ENCODE measurements at regions not wholly inside any gene's neighbourhood (a gene's known extent, or its start where the extent isn't known, plus 50 kb on each side); places are given as distances from the start of the nearest gene placed in this dataset.
"Not testable (repeated sequence)": the region's sequence is repeated elsewhere in the genome, so short reads cannot be mapped to it uniquely, and the experiment has no call there.

DNA sequence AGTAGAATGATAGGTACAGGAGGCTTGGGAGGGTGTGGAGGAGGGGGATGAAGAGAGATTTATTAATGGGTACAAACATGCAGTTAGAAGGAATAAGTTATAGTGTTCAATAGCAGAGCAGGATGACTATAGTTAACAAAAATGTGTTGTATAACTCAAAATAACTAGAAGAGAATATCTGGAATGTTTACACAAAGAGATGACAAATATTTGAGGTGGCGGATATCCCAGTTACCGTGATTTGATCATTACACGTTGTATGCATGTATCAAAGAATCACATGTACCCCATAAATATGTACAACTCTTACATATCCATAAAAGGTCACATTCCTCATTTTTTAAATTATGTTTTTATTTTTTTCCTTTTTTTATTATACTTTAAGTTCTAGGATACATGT, 456.6 kb downstream of the MAGEB5 start:
- no peak for DNase-seq
- ATAC-seq, result no peak
- intact Hi-C loops (cut with micrococcal nuclease), result no loop called here

DNA sequence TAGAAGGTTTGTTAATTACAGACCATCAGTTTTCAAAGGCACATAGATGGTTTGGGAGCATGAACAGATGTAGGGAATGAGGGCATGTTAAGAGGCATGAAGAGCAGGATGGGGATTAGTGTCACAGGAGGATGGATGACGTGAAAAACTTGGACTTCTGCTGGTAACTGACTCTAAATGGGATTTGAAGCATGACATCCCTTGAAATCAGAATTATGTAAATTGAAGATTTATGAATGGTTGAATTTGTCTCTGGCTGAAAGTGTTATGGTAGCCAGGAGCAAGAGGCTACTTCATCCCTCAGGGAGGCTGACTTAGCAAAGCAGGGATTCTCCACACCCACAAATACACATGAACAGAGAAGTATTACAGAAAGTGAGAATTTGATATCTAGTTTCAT, 454.6 kb downstream of the MAGEB5 start:
- no peak for ATAC-seq
- intact Hi-C loops (cut with micrococcal nuclease), result no loop called here
- no peak for DNase-seq

DNA sequence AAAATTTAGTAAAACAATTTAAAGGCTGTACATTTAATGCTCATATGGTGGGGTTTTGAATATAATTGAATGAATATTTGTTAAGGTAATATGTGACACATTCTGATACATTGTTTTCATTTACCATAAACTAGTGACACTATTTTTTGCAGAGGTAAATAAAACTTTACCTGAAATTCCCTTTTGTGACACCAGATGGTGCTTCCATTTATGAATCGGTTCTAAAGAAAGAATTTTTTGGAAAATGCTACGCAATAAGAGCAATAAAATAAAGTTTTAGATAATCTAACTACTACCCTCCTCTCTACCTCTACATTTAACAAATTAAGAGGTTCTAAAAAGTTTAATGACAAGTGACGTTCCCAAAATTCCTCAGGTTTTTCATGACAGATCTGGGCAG, 448.9 kb downstream of the MAGEB5 start:
- intact Hi-C loops (cut with micrococcal nuclease), result no loop called here
- ATAC-seq (no peak), DNase-seq (no peak)

DNA sequence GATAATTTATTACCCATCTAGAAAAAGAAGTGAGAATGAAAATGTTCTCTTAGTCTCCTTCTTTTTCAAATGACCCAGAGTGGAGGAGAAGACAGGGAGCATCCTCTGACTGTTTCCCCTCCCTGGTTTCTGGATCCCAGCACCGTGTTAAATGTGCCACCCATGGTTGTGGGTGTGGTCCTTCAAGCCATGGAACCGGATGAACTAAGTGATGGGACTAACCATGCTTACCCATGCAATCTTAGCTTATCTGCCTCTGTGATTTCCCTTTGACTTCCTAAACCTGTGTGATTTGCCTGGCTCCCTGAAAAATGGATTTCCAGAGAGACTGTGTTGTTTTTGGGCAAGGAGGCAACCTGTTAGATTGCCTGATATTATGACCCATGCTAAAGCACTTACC, 437.1 kb downstream of the MAGEB5 start:
- intact Hi-C loops (cut with micrococcal nuclease), result no loop called here
- ATAC-seq (no peak), DNase-seq (no peak)

DNA sequence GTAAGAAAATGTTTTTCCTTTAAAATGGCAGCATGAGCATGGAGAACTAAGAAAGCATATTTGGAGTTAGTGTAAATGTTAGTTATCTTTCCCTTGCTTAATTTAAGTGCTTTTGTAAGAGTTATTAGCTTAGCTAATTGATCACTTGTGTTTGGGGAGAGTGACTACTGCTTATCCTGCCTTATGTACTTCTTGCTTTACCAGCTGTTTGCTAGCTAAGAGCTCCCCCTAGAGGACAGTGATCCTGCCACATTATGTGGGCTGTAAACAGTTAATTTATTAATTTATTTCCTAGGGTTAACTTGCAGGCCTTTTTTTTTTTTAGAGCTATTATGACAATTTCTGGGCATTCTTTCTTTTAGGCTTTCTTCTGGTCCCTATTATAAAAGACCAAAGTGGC, 435.8 kb downstream of the MAGEB5 start:
- intact Hi-C loops (cut with micrococcal nuclease), result no loop called here
- ATAC-seq, result no peak
- DNase-seq, result no peak

DNA sequence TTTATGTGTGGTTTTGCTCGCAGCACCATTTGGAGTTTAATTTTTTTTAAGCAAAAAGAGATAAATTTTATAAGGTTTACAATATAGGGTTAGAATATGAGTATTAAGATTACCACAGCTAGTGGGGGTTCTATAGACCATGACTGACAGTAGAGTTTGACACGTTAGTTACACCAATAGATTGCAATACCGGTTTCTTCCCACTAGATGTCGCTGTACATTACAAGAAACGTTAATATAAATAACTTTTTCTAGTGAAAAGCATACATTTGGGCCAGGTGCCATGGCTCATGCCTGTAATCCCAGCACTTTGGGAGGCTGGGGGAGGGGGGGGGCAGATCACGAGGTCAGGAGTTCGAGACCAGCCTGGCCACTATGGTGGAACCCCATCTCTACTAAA, 433.6 kb downstream of the MAGEB5 start:
- intact Hi-C loops (cut with micrococcal nuclease), result no loop called here
- ATAC-seq, result no peak
- no peak for DNase-seq

DNA sequence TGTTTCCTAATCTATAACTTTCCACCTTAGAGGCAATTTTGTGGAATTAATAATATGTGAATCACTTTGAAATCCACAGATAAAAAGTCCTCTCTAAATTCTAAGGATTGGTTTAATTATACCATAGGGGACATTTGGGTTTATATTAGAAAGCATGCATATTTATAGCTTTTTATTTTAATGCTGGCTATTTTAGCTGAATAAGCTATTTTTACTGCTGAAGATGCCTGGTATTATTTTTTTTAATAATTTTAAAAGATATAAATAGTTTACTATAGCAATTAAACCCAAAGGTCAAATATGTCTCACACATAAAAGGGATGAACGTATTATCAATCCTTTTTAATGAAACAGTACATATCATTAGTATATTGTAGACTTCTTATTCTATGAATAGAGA, 415.4 kb downstream of the MAGEB5 start:
- ATAC-seq (no peak), DNase-seq (no peak)
- intact Hi-C loops (cut with micrococcal nuclease), result no loop called here

DNA sequence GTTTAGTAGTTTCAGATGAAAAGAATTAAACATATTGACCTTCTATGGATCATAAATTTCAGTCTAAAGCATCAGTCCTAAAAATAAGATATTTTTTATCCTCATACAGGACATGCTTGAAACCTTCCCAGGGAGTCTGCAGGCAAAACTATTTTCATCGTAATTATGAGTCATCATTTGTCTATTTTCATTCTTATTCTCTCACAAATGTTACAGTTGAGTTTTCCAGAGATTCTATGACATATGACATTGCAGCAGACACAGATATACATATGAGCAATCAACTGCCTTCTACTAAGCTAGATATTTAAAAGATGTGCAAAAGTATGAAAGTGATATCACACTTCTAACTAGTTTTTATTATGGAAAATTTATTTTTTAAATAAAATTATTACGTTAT, 398.0 kb downstream of the MAGEB5 start:
- ATAC-seq (no peak), DNase-seq (no peak)
- intact Hi-C loops (cut with micrococcal nuclease), result no loop called here

DNA sequence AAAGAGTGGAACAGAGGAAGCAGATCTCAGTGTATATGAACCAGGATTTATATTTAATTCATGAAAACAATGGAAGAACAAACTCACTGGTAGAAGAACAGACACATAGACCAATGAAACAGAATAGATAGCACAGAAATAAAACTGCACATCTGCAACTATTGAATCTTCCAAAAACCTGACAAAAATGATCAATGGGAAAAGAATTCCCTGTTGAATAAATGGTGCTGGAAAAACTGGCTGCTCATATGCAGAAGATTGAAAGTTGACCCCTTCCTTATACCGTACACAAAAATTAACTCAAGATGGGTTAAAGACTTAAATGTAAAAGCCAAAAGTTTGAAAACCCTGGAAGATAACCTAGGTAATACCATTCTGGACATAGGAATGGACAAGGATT, 391.0 kb downstream of the MAGEB5 start:
- no peak for ATAC-seq
- intact Hi-C loops (cut with micrococcal nuclease), result no loop called here

DNA sequence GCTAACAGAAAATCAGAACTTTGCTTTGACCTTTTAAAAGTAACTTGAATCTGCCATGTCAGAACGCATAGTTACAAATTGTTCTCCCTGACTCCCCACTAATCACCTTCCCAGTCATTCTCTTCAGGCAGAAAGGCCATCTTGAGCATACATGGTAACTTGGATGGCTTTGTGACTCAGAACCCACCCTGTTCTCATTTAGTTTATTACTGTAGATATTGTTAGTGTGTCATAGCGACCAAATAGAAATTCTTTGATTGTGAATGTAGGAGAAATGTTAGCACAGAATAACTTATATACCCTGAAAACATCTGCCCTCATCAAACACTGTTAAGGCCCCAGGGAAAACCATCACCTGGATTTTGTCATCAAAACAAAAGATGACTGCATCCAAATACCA, 382.0 kb downstream of the MAGEB5 start:
- intact Hi-C loops (cut with micrococcal nuclease), result no loop called here

More for the DNA sequence above, 391.0 kb downstream of the MAGEB5 start:
- DNase-seq, result no peak

DNA sequence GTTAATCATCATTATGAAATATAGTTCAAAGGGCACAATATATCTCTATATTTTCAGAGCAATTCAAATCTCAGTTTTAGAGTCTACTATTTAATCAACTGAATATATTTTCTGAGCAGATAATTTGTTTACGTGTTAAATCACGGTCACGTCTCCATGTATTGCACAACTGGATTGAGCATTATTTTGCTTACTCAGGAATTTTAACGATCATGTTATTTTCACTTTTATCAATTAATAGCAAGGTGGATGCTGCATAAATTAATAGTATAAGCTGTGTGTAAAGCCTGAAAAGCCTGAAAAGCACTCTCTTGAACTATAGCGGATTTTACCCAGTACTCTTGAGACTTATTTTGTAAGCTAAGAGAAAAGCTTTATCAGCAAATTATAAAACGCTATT, 374.9 kb downstream of the MAGEB5 start:
- intact Hi-C loops (cut with micrococcal nuclease), result no loop called here
- DNase-seq (no peak), ATAC-seq (no peak)

More for the DNA sequence above, 382.0 kb downstream of the MAGEB5 start:
- DNase-seq (no peak), ATAC-seq (no peak)

DNA sequence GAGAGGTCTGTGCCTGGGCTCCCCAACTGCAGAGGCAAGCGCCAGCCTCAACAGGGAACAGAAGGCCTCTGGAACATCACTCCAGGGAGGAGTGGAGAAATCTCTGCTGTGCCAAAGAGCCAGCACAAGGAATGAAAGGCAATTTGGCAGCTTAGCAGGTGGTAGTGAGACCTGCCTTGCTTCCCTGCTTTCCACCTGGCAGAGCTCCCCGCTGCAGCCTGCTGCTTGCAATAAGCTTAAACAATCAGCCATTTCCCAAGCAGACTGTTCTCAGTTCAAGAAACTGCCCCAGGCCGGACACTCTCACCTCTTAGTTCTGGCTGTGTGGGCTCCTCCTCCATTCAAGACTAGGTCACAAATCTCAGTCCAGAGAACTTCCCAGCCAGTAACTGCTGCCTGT, 370.6 kb downstream of the MAGEB5 start:
- intact Hi-C loops (cut with micrococcal nuclease), result no loop called here
- DNase-seq, result no peak

DNA sequence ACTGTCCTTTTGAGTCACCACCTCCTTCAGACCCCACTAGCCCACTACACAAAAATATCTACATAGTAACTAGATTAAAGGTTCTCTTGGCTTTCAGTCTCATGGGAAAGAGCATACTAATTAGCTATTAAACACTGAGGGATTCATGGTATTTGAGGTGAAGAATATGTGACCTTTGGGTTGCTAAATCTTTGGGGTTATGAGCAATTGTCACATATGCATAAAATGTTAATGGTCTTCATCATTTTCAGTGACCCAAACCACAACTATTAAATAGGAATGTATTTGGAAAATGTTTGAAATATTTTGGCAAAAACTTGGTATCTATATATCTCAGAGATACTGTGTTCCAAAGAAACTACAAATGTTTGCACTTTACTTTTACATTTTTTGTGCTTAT, 365.1 kb downstream of the MAGEB5 start:
- ATAC-seq (no peak), DNase-seq (no peak)
- intact Hi-C loops (cut with micrococcal nuclease), result no loop called here

More for the DNA sequence above, 370.6 kb downstream of the MAGEB5 start:
- no peak for ATAC-seq

DNA sequence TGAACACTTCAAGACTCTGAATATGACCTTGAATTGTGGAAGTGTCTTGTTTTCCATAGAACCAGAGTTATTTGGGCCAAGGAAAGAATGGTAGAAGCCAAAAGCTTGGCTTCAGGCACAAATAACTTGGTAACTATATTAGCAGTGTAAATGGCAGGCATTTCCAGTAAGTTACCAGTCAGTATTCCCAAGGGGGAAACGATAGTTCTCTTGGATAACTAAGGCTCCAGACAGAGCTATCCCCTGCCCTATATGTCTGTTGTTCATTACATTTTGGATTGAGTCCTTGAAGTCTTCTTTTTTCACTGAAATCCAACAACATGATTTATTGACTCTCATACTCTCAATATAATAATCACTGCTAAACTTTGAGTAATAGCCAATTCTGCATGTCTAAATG, 364.1 kb downstream of the MAGEB5 start:
- intact Hi-C loops (cut with micrococcal nuclease), result no loop called here
- no peak for ATAC-seq

DNA sequence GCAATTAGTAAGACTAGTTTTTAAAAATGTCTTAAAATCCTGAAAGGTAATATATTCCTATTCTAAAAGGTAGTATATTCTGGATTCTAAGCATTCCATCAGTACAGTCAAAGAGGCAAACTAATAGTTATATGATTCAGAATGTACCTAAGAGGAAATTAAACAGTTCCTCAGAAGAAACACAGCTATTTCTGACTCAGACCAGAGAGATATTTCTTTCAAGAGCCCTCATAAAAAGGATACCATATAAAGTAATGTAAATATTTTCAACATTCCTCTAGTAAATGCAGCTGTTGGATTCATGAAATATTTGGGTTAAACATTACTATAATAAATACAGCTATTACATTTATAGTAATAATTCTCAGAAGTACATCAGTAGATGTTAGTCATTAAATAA, 358.3 kb downstream of the MAGEB5 start:
- ATAC-seq, result no peak
- DNase-seq, result no peak
- intact Hi-C loops (cut with micrococcal nuclease), result no loop called here

More for the DNA sequence above, 364.1 kb downstream of the MAGEB5 start:
- DNase-seq, result no peak

DNA sequence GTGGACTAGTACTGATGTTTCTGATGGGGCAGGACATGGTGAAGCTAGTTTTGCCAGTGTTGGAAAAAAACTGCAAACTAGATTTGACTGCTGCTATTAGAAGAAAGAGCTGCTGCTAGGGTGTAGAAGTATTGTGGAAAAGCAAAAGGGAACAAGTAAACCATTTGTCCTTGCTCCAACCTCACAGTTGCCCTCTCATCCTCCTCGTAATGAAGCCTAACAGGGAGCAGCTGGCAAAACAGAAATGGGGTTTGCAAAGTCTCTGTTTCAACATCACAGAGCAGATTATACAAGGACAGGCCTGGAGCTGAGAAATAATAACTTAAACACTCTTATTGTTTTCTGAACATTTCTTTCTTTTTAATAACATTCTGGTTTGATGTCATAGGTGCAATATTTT, 346.2 kb downstream of the MAGEB5 start:
- DNase-seq (no peak), ATAC-seq (no peak)
- intact Hi-C loops (cut with micrococcal nuclease), result no loop called here

DNA sequence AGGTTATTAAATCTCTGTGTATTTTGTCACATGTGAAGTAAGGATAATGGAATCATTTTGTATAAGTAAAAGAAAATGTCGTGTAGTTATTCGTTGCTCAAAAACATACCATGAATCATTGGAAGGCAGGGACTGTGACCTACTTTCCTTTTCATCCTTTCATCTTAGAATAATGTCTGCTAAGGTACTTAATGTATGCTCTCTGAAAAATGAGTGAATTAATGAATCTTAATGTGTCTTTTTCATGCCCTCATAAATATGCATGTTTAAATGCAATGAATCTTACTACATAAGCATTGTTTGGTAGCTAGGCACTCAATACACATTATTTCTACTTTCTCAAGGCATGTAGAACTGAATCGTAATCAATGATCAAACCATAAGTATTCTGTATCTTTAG, 343.9 kb downstream of the MAGEB5 start:
- ATAC-seq (no peak), DNase-seq (no peak)
- intact Hi-C loops (cut with micrococcal nuclease), result no loop called here

DNA sequence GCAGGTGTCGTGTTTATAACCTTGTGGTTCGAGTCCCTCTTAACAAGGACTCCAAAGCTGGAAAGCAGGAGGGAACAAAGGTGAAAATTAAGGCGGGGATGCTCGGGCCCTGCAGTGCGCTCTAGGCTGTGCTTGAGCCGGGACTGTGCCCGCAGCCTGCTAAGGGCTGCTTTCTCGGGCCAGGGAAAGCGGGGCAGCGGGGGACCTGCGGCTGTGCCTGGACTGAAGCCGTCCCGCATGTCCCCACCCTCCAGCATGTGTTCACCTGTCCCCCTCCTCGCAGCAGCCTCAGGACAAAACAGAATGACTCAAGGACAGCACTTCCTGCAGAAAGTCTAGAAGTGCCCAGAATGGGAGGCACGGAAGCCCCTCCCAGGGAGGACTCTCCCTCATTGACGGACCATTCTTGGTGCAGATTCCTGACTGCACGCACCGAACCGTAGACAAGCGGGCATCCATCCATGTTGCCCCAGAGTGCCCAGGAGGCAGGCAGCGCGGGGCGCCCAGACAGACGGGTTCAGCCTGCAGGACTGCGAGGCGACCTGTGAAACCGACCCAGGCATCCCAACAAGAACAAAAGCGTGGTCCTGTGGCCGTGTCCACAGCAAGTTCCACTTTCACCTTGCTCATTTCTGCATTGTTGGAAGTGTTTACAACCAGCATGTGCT, 342.9 kb downstream of the MAGEB5 start:
- no peak for DNase-seq
- no peak for ATAC-seq
- intact Hi-C loops (cut with micrococcal nuclease), result no loop called here

DNA sequence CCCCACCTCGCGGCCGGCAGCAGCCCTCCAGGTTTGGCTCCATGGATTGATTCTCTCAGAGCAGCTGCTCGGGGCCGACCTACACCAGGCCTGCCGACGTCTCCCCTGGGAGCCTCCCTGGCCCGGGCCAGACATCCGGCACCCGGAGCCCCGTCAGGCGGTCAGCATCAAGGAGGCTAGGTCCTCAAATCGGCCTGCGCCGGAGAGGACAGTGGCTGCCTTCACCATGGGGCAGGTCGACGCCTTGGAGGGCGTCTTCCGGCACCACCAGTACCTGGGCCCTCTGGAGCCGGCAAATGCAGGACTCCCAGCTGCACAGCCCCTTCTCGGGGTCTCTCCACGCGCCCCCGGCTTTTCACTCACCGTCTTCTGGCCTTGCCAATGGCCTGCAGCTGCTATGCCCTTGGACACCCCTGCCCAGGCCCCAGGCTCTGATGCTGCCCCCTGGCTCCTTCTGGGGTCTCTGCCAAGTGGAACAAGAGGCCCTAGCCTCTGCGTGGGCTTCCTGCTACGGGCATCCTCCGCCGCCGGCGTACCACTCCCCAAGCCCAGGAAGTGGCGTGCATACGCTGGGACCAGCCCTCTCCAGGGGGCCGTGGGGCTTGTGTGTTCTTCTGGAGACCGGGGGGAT, 341.8 kb downstream of the MAGEB5 start:
- ATAC-seq (no peak), DNase-seq (no peak)
- intact Hi-C loops (cut with micrococcal nuclease), result no loop called here

DNA sequence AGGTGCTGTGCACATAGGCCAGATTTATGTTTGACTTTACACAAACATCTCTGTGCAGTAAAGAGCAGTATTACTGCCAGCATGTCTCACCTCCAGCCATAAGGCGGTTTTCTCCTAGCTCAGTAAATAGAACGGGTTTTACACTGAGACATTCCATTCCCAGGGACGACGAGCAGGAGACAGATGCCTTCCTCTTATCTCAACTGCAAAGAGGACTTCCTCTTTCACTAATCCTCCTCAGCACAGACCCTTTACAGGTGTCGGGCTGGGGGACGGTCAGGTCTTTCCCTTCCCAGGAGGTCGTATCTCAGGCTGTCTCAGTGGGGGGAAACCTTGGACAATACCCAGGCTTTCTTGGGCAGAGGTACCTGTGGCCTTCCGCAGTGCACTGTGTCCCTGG, 309.8 kb downstream of the MAGEB5 start:
- DNase-seq; intact Hi-C loops (cut with micrococcal nuclease); ATAC-seq: not testable (repeated sequence)

DNA sequence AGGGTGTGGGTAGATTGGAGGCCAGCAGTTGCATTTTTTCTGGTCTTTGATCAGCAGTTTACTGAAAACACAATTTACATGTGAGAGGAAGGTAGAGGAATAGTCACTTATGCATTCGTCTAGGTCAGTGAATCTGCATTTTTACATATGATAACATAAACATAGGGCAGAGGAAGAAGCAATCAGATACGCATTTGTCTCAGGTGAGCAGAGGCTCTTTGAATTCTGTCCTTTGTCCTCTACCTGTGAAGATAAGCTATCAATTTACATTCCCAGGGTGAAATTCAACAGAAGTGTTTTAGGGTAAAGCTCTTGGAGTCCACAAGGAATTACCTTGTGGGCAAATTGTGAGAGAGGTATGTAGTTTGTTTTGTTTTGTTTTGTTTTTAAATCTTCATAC, 306.5 kb downstream of the MAGEB5 start:
- intact Hi-C loops (cut with micrococcal nuclease), result no loop called here
- DNase-seq, result no peak
- ATAC-seq, result no peak

All from left ventricle myocardium superior (tissue), 1 donor.